ENCODE measurements at regions not wholly inside any gene's neighbourhood (a gene's known extent, or its start where the extent isn't known, plus 50 kb on each side); places are given as distances from the start of the nearest gene placed in this dataset.

DNA sequence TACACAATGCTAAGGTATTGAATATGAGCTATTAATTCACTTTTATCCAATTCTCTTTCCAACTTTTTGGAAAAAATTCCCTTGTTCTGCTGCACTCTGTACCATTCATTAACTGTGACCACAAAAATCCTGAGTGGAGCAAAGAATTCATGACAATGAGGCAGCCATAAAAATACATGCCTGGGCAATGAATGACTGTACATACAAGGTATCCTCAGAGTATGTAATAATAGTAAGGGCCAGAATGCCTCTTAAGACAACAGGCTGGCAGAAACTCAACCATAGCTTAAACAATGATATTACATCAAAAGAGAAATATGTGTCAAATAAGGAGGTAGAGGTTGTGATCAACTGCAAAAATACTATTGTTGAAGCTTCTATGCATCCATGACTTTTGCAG lies 74.7 kb upstream of the CA10 start:
- TF ChIP-seq CTCF (IDR thresholded peaks at IDR 0.05): no peak
- TF ChIP-seq POLR2A (IDR thresholded peaks at IDR 0.05): no peak
- TF ChIP-seq EP300 (IDR thresholded peaks at IDR 0.05): no peak

All from tibial nerve (tissue), 4 donors.